ENCODE measurements at regions not wholly inside any gene's neighbourhood (a gene's known extent, or its start where the extent isn't known, plus 50 kb on each side); places are given as distances from the start of the nearest gene placed in this dataset.

DNA sequence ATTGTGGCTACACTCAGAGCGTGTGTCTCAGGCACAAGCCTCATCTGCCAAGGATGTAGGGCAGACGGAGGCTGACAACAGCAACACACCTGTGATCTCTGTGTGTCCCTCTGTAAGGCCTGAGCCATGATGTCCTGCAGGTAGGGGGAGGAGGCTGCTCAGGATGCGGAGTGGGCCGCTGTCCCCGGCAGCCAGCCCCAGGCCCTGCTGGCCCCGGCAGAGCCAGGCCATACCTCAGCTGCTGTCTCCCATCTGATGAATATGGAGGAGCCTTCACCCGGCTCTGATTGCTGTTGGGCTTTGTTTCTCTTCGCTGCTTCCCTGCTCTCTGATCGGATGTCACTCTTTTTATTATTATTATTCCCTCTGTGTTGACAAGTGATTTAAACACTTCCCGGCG is 83.6 kb upstream of the NCAM1 start:
- H3K9ac ChIP-seq (ENCODE audit: low read length): no peak overlapping the region
- H3K36me3 ChIP-seq (ENCODE audit: control insufficient read depth, insufficient read depth, low read length, severe bottlenecking): no peaks in the 10 kb centered on the region
- DNase-seq (ENCODE audit: low read depth): no peak
- H3K4me3 ChIP-seq (ENCODE audit: low read length): no peak overlapping the region
- H3K27me3 ChIP-seq (replicated peaks; ENCODE audit: control insufficient read depth, insufficient read depth, low read length): peaks cover 23% of the 10 kb centered on the region
- H3K4me1 ChIP-seq (ENCODE audit: control insufficient read depth, insufficient read depth, low read length): no peaks in the 10 kb centered on the region
- no peaks in the 10 kb centered on the region for H3K9me3 ChIP-seq (ENCODE audit: control insufficient read depth, low read length)

DNA sequence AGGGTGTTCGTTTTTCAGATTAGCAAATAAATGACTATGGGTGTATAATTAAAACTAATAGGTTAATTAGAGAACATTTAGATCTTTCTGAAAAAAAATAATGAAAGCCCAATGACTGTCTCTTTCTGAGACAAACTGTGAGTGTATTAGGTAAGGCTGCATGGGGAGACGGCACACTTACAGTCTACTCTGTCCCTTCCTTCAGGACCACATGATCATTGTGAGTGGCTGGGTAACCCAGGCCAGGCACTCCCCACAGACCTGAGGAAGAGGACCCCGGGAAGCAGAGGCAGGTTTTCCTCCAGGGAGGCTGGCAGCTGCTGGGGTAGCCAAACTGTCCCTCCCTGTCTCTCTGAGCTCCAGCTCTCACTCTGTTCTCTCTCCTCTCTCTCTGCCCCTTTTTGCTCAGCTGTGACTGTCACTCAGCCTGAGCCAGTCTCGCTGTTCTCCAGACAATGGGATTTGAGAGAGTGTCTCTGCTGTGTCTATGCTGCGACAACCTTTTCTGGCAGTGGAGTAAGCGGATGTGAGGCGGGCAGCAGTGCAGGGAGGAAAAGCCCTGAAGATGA is 83.1 kb upstream of the NCAM1 start:
- Histone ChIP-seq H3K36me3 (ENCODE audit: control insufficient read depth, insufficient read depth, low read length, severe bottlenecking) (no peaks in the 10 kb centered on the region), H3K4me1 (ENCODE audit: control insufficient read depth, insufficient read depth, low read length) (no peaks in the 10 kb centered on the region), H3K4me3 (ENCODE audit: low read length) (no peak overlapping the region), H3K9me3 (ENCODE audit: control insufficient read depth, low read length) (no peaks in the 10 kb centered on the region), H3K9ac (ENCODE audit: low read length) (no peak overlapping the region), H3K27me3 (replicated peaks; ENCODE audit: control insufficient read depth, insufficient read depth, low read length) (peaks cover 21% of the 10 kb centered on the region)
- DNase-seq (ENCODE audit: low read depth): no peak

DNA sequence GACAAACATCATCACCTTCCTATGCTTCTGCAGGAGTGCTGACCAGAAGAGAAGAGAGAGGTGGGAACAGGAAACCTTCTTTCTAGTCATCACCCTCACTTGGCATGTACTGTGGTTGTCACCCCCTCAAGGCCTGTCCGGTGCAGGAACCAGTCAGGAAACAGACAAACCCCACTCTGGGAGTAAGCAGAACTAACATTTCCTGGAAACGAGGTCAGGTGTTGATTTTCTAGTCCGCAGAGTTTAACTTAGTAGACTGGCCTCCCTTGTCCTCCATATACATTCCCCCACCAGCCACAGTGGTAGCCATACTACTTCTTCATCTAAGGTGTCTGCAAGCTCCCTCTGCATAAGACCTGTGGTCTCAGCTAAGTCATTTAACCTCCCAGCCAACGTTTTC is 80.7 kb upstream of the NCAM1 start:
- Histone ChIP-seq H3K4me1 (ENCODE audit: control insufficient read depth, insufficient read depth, low read length) (no peaks in the 10 kb centered on the region), H3K36me3 (ENCODE audit: control insufficient read depth, insufficient read depth, low read length, severe bottlenecking) (no peaks in the 10 kb centered on the region), H3K9ac (ENCODE audit: low read length) (no peak overlapping the region), H3K9me3 (ENCODE audit: control insufficient read depth, low read length) (no peaks in the 10 kb centered on the region), H3K27me3 (replicated peaks; ENCODE audit: control insufficient read depth, insufficient read depth, low read length) (peaks cover 15% of the 10 kb centered on the region), H3K4me3 (ENCODE audit: low read length) (no peak overlapping the region)
- DNase-seq (ENCODE audit: low read depth): no peak

DNA sequence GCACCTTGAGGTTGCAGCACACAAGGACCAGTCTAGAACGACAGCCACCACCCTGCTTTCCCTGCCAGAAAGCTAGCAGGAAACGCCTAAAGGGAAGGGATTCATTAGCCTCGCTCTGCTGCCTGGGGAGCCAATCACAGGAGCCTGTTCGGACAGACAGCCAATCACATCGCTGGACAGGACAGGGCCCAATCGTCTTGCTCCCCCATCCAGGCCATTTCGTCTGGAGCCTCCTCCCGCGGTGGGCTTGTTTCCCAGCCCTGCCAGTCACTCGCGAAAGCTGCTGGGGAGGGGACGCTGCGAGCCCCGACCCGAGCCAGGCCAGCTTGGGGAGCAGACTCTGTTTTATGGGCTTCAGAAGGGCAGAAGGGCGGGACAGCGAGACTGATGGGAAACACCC is 79.8 kb upstream of the NCAM1 start:
- H3K4me3 ChIP-seq (ENCODE audit: low read length): peak overlapping the region; percentile 77
- H3K36me3 ChIP-seq (ENCODE audit: control insufficient read depth, insufficient read depth, low read length, severe bottlenecking): no peaks in the 10 kb centered on the region
- no peak overlapping the region for H3K9ac ChIP-seq (ENCODE audit: low read length)
- no peaks in the 10 kb centered on the region for H3K9me3 ChIP-seq (ENCODE audit: control insufficient read depth, low read length)
- no peak for DNase-seq (ENCODE audit: low read depth)
- no peaks in the 10 kb centered on the region for H3K4me1 ChIP-seq (ENCODE audit: control insufficient read depth, insufficient read depth, low read length)
- H3K27me3 ChIP-seq (replicated peaks; ENCODE audit: control insufficient read depth, insufficient read depth, low read length): peaks cover 9% of the 10 kb centered on the region

DNA sequence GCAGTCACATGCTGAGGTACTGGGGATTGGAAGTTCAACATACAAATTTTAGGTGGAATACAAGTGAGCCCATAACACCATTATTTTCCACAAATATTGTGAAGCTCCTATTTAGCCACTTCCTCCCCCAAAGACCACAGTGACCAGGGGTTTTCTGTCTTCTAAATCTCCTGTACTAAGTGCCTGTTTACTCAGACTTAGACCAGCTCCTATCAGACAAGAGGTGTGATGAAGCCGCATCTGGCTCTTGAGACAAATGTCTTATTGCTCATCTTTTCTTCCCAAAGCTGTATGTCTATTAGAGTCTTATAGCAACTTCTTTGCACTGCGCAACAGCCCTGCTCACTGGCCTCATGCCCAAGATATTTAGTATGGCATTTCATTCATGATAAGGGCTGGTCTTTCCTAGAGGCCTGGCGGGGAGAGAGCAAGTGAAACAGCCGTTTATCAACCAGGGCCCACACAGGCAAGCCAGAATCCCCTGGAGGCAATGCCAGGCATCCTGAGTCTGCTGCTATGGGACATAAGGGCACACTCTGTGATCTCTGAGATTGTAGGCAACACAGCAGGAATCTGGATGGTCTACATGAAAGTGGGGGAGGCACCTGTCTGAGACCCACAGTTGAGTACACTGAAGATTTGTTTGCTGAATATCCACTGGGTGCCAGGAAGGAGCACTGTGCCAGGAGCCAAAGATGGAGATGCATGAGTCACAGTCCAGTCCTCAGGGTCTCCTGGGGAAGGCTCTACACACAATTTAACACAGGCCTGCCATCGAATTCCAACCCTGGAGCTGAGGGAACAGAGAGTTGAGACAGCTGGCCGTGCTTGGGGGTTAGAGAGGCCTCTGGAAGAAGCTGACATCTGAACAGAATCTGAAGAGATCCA is 78.5 kb upstream of the NCAM1 start:
- Histone ChIP-seq H3K27me3 (replicated peaks; ENCODE audit: control insufficient read depth, insufficient read depth, low read length) (no peaks in the 10 kb centered on the region), H3K4me3 (ENCODE audit: low read length) (no peak overlapping the region), H3K9ac (ENCODE audit: low read length) (no peak overlapping the region), H3K36me3 (ENCODE audit: control insufficient read depth, insufficient read depth, low read length, severe bottlenecking) (no peaks in the 10 kb centered on the region), H3K9me3 (ENCODE audit: control insufficient read depth, low read length) (no peaks in the 10 kb centered on the region), H3K4me1 (ENCODE audit: control insufficient read depth, insufficient read depth, low read length) (no peaks in the 10 kb centered on the region)
- DNase-seq (ENCODE audit: low read depth): no peak

DNA sequence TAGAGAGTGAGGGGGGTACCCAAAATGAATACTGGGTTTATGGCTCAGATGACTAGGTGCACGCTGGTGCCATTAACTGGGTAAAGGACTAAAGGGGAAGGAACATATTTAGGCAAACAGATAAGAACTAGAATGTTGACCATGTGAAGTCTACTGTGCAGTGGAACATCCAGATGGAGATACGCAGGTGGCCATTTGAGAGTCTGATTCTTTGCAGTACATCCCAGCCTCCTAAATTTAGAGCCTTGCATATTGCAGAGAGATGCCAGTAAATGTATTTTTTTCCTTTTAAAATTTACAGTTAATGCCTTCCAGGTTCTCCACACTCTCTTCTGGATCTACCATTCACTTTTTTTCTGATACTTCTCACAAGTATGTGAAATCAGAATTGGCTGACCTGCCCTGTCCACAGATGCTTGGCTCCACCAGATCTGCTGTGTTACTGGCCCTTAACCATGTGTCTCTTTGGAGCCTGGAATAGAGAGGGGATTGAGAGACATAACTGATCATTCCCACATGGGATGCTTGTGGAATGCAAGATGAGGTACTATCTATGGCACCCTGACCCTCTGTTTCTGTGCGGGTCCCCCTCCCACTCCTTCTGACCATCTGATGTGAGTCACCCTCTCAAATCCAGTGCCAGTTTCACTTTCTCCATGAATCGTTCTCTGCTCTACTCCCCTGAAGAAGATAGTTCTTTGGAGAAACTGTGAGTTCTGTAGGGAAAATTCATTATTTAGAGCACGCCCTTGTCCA is 77.0 kb upstream of the NCAM1 start:
- no peak for DNase-seq (ENCODE audit: low read depth)
- Histone ChIP-seq H3K4me3 (ENCODE audit: low read length) (peak overlapping the region; percentile 21), H3K9me3 (ENCODE audit: control insufficient read depth, low read length) (no peaks in the 10 kb centered on the region)

DNA sequence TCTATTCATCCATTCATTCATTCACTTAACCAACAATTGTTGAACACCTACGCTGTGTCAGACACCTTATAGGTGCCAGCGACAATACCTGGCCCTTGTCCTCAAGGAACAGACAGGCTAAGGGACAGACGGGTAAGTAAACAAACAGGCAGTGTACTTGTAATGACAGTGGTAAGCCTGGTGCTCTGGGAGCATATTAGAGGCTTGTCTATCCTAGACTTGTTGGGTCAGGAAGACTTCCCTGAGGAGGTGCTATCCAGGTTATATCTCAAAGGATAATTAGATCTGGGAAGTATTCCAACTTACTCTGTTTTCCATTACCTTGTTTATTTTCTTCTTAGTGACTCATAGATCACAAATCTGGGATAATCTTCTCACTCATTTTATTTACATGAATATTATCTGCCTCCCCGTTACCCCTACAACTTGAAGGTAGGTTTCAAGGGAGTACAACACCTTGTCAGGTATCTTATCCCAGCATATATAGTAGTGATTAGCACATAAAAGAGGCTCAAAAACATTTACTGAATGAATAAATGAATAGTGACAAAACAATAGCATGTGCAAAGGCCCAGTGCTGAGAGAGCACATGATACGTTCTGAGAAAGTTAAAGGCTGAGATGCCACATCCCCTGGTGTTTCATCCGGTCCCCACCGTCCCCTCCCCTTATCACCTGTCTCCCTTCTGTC is 75.3 kb upstream of the NCAM1 start:
- Histone ChIP-seq H3K9ac (ENCODE audit: low read length) (no peak overlapping the region), H3K36me3 (ENCODE audit: control insufficient read depth, insufficient read depth, low read length, severe bottlenecking) (no peaks in the 10 kb centered on the region), H3K4me1 (ENCODE audit: control insufficient read depth, insufficient read depth, low read length) (no peaks in the 10 kb centered on the region), H3K27me3 (replicated peaks; ENCODE audit: control insufficient read depth, insufficient read depth, low read length) (peaks cover 7% of the 10 kb centered on the region), H3K4me3 (ENCODE audit: low read length) (no peak overlapping the region), H3K9me3 (ENCODE audit: control insufficient read depth, low read length) (no peaks in the 10 kb centered on the region)
- no peak for DNase-seq (ENCODE audit: low read depth)

More for the DNA sequence above, 77.0 kb upstream of the NCAM1 start:
- Histone ChIP-seq H3K36me3 (ENCODE audit: control insufficient read depth, insufficient read depth, low read length, severe bottlenecking) (no peaks in the 10 kb centered on the region), H3K9ac (ENCODE audit: low read length) (no peak overlapping the region), H3K4me1 (ENCODE audit: control insufficient read depth, insufficient read depth, low read length) (no peaks in the 10 kb centered on the region), H3K27me3 (replicated peaks; ENCODE audit: control insufficient read depth, insufficient read depth, low read length) (no peaks in the 10 kb centered on the region)

DNA sequence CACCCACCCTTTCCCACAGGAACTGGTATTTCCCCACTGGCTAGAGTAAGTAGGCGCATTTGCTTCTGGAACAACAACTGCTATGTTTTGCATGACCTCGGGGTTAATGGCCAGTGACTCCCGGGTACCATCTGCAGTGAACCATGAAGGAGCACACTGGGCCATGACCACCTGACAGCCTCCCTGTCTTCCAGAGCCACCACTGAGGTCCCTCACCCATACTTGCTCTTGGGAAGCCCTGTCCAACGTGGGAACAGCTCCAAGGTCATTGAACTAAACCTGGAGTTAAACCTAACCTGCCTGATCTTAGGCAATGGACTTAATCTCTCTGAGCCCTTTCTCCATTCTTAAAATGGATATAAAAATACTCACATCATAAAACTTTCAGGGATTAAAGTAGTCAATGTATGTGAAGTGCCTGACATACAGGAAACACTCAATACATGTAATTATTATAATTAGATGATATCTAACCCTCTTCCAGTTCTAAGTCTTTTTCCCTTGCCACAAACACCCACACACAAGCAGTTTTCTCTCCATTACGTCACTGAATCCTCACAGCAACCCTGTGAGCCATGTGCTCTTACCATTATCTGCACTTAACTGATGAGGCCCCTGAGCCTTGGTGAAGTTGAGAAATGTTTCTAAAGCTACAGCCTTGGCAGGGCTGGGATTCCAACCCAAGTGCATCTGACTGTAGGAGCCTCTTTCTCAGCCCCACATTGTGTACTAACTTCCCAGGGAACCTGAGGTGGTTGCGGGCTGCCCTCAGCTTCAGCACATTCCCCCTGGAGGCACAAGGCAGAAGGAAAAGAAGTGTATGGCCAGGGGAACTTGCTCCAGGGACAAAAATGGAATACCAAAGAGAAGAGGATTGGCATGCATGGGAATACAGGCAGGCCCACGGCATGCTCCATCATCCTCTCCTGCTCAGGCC is 74.5 kb upstream of the NCAM1 start:
- Histone ChIP-seq H3K9ac (ENCODE audit: low read length) (no peak overlapping the region), H3K4me1 (ENCODE audit: control insufficient read depth, insufficient read depth, low read length) (no peaks in the 10 kb centered on the region), H3K36me3 (ENCODE audit: control insufficient read depth, insufficient read depth, low read length, severe bottlenecking) (no peaks in the 10 kb centered on the region), H3K9me3 (ENCODE audit: control insufficient read depth, low read length) (no peaks in the 10 kb centered on the region), H3K27me3 (replicated peaks; ENCODE audit: control insufficient read depth, insufficient read depth, low read length) (peaks cover 14% of the 10 kb centered on the region), H3K4me3 (ENCODE audit: low read length) (no peak overlapping the region)
- DNase-seq (ENCODE audit: low read depth): no peak

DNA sequence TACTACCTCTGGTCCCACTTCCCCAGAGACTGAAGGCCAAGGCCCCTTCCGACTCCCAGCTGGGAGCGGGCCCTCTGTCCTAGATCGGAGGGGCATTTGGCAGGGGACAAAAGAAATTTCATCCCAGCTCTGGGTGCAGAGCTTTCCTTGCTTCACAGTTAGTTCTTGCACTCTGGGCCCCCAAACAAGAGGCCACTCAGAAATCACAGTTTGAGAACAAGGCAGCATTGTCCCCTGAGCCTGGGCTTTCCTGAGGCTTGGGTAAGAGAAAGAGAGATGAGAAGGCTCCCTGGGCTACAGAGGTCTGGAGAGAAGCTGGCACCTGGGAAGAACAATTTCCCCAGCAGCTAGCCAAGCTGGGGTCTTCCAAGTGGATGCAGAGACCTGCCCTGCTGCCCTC is 71.8 kb upstream of the NCAM1 start:
- Histone ChIP-seq H3K36me3 (ENCODE audit: control insufficient read depth, insufficient read depth, low read length, severe bottlenecking) (no peaks in the 10 kb centered on the region), H3K9ac (ENCODE audit: low read length) (no peak overlapping the region), H3K27me3 (replicated peaks; ENCODE audit: control insufficient read depth, insufficient read depth, low read length) (peaks cover 20% of the 10 kb centered on the region), H3K9me3 (ENCODE audit: control insufficient read depth, low read length) (no peaks in the 10 kb centered on the region), H3K4me3 (ENCODE audit: low read length) (no peak overlapping the region), H3K4me1 (ENCODE audit: control insufficient read depth, insufficient read depth, low read length) (no peaks in the 10 kb centered on the region)
- DNase-seq (ENCODE audit: low read depth): no peak

DNA sequence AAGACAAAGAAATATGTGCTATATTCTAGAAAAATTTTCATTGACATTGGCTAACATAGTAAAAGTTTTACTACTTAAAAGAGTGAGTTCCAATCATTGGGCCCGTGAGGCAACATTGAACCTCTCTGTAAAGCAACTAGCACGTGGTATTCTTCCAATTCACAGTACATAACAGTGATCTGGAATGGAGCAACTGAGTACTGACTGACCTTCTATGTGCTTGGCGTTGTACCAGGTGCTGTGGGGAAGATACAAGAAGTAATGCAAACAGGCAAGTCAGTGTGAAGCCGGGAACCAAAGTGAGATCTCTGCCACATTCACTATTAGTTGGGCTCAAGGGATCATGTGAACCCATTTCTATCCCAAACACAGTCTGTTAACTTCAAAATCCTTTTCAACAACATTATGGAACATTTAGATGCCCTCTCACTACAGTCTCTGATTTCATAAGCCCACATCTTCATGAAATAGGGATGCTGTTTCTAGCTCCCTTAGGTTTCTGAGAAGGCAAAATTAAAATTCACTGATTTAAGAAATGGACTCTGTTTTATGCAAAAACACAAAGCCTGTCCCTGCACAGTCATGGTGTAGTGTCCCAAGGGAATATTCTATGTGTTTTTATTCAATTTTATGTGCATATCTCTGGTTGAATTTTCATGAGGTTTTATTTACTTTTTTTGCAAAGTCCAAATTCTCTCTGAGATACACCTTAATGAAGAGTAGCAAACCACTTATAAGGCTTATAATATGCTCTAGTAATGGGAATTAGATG is 61.8 kb upstream of the NCAM1 start:
- H3K9ac ChIP-seq (ENCODE audit: low read length): no peak overlapping the region
- H3K36me3 ChIP-seq (ENCODE audit: control insufficient read depth, insufficient read depth, low read length, severe bottlenecking): no peaks in the 10 kb centered on the region
- no peak for DNase-seq (ENCODE audit: low read depth)
- no peaks in the 10 kb centered on the region for H3K9me3 ChIP-seq (ENCODE audit: control insufficient read depth, low read length)
- peaks cover 3% of the 10 kb centered on the region for H3K4me1 ChIP-seq (ENCODE audit: control insufficient read depth, insufficient read depth, low read length)
- H3K27me3 ChIP-seq (replicated peaks; ENCODE audit: control insufficient read depth, insufficient read depth, low read length): peaks cover 17% of the 10 kb centered on the region
- H3K4me3 ChIP-seq (ENCODE audit: low read length): no peak overlapping the region

Data from adipocyte (in vitro differentiated cells).